ENCODE measurements at regions not wholly inside any gene's neighbourhood (a gene's known extent, or its start where the extent isn't known, plus 50 kb on each side); places are given as distances from the start of the nearest gene placed in this dataset.

DNA sequence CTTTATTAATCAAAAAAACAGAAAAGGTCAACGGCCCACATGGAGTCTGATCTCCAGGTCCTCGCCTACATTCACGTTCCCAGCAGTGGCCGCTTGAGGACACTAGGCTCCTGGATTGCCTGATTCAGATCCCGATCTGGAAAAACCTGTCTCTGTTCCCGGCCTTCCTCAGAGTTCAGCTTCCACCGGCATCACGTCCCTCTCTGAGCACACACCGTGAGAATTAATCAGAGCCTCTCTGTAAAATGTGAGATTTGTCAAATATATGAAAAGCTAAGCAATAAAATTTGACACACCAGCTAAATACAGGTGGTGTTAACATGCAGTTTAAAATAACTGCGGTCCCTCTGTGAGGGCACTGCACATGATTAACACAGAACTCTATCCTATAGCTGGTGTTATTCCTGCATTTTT is 122.8 kb upstream of the COL21A1 start (continued):
- TF ChIP-seq, protein P1, sequence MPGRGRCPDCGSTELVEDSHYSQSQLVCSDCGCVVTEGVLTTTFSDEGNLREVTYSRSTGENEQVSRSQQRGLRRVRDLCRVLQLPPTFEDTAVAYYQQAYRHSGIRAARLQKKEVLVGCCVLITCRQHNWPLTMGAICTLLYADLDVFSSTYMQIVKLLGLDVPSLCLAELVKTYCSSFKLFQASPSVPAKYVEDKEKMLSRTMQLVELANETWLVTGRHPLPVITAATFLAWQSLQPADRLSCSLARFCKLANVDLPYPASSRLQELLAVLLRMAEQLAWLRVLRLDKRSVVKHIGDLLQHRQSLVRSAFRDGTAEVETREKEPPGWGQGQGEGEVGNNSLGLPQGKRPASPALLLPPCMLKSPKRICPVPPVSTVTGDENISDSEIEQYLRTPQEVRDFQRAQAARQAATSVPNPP (CRISPR knock-in tag; IDR thresholded peaks at IDR 0.05) = no peak
- TF ChIP-seq, protein P2, sequence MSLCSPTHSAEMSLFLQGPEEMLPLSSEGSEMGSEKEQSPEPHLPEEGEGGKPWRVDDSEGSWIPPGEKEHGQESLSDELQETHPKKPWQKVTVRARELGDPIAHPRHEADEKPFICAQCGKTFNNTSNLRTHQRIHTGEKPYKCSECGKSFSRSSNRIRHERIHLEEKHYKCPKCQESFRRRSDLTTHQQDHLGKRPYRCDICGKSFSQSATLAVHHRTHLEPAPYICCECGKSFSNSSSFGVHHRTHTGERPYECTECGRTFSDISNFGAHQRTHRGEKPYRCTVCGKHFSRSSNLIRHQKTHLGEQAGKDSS (CRISPR knock-in tag; IDR thresholded peaks at IDR 0.05; ENCODE audit: borderline replicate concordance, low read depth) = no peak
- TF ChIP-seq, protein P3, sequence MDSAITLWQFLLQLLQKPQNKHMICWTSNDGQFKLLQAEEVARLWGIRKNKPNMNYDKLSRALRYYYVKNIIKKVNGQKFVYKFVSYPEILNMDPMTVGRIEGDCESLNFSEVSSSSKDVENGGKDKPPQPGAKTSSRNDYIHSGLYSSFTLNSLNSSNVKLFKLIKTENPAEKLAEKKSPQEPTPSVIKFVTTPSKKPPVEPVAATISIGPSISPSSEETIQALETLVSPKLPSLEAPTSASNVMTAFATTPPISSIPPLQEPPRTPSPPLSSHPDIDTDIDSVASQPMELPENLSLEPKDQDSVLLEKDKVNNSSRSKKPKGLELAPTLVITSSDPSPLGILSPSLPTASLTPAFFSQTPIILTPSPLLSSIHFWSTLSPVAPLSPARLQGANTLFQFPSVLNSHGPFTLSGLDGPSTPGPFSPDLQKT (CRISPR knock-in tag; IDR thresholded peaks at IDR 0.05; ENCODE audit: borderline replicate concordance) = no peak
- TF ChIP-seq, protein P4, sequence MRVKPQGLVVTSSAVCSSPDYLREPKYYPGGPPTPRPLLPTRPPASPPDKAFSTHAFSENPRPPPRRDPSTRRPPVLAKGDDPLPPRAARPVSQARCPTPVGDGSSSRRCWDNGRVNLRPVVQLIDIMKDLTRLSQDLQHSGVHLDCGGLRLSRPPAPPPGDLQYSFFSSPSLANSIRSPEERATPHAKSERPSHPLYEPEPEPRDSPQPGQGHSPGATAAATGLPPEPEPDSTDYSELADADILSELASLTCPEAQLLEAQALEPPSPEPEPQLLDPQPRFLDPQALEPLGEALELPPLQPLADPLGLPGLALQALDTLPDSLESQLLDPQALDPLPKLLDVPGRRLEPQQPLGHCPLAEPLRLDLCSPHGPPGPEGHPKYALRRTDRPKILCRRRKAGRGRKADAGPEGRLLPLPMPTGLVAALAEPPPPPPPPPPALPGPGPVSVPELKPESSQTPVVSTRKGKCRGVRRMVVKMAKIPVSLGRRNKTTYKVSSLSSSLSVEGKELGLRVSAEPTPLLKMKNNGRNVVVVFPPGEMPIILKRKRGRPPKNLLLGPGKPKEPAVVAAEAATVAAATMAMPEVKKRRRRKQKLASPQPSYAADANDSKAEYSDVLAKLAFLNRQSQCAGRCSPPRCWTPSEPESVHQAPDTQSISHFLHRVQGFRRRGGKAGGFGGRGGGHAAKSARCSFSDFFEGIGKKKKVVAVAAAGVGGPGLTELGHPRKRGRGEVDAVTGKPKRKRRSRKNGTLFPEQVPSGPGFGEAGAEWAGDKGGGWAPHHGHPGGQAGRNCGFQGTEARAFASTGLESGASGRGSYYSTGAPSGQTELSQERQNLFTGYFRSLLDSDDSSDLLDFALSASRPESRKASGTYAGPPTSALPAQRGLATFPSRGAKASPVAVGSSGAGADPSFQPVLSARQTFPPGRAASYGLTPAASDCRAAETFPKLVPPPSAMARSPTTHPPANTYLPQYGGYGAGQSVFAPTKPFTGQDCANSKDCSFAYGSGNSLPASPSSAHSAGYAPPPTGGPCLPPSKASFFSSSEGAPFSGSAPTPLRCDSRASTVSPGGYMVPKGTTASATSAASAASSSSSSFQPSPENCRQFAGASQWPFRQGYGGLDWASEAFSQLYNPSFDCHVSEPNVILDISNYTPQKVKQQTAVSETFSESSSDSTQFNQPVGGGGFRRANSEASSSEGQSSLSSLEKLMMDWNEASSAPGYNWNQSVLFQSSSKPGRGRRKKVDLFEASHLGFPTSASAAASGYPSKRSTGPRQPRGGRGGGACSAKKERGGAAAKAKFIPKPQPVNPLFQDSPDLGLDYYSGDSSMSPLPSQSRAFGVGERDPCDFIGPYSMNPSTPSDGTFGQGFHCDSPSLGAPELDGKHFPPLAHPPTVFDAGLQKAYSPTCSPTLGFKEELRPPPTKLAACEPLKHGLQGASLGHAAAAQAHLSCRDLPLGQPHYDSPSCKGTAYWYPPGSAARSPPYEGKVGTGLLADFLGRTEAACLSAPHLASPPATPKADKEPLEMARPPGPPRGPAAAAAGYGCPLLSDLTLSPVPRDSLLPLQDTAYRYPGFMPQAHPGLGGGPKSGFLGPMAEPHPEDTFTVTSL (CRISPR knock-in tag; IDR thresholded peaks at IDR 0.05; ENCODE audit: borderline replicate concordance) = peak; percentile 56; the same call in 1 of the 2 replicates
- TF ChIP-seq, protein P5, sequence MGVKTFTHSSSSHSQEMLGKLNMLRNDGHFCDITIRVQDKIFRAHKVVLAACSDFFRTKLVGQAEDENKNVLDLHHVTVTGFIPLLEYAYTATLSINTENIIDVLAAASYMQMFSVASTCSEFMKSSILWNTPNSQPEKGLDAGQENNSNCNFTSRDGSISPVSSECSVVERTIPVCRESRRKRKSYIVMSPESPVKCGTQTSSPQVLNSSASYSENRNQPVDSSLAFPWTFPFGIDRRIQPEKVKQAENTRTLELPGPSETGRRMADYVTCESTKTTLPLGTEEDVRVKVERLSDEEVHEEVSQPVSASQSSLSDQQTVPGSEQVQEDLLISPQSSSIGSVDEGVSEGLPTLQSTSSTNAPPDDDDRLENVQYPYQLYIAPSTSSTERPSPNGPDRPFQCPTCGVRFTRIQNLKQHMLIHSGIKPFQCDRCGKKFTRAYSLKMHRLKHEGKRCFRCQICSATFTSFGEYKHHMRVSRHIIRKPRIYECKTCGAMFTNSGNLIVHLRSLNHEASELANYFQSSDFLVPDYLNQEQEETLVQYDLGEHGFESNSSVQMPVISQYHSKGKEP (CRISPR knock-in tag; IDR thresholded peaks at IDR 0.05) = no peak
- TF ChIP-seq ZFP36 (IDR thresholded peaks at IDR 0.05; ENCODE audit: borderline replicate concordance, low read depth, low read length, partially characterized antibody) (no peak), SMC3 (IDR thresholded peaks at IDR 0.05; ENCODE audit: low read length) (peak; percentile 99), KMT2A (CRISPR knock-in tag; IDR thresholded peaks at IDR 0.05) (peak; percentile 62; the same call in 1 of the 2 replicates), SKI (IDR thresholded peaks at IDR 0.05; ENCODE audit: partially characterized antibody) (no peak), SOX5 (CRISPR knock-in tag; IDR thresholded peaks at IDR 0.05; ENCODE audit: borderline replicate concordance) (peak; percentile 53; the same call in 1 of the 2 replicates), MEIS2 (CRISPR knock-in tag; IDR thresholded peaks at IDR 0.05) (peak; percentile 57; the same call in 1 of the 2 replicates)
- TF ChIP-seq, protein P6, sequence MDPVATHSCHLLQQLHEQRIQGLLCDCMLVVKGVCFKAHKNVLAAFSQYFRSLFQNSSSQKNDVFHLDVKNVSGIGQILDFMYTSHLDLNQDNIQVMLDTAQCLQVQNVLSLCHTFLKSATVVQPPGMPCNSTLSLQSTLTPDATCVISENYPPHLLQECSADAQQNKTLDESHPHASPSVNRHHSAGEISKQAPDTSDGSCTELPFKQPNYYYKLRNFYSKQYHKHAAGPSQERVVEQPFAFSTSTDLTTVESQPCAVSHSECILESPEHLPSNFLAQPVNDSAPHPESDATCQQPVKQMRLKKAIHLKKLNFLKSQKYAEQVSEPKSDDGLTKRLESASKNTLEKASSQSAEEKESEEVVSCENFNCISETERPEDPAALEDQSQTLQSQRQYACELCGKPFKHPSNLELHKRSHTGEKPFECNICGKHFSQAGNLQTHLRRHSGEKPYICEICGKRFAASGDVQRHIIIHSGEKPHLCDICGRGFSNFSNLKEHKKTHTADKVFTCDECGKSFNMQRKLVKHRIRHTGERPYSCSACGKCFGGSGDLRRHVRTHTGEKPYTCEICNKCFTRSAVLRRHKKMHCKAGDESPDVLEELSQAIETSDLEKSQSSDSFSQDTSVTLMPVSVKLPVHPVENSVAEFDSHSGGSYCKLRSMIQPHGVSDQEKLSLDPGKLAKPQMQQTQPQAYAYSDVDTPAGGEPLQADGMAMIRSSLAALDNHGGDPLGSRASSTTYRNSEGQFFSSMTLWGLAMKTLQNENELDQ (CRISPR knock-in tag; IDR thresholded peaks at IDR 0.05; ENCODE audit: borderline replicate concordance) = no peak
- TF ChIP-seq, protein P7, sequence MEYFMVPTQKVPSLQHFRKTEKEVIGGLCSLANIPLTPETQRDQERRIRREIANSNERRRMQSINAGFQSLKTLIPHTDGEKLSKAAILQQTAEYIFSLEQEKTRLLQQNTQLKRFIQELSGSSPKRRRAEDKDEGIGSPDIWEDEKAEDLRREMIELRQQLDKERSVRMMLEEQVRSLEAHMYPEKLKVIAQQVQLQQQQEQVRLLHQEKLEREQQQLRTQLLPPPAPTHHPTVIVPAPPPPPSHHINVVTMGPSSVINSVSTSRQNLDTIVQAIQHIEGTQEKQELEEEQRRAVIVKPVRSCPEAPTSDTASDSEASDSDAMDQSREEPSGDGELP (IDR thresholded peaks at IDR 0.05; ENCODE audit: borderline replicate concordance, low read depth) = no peak
- TF ChIP-seq, protein P8, sequence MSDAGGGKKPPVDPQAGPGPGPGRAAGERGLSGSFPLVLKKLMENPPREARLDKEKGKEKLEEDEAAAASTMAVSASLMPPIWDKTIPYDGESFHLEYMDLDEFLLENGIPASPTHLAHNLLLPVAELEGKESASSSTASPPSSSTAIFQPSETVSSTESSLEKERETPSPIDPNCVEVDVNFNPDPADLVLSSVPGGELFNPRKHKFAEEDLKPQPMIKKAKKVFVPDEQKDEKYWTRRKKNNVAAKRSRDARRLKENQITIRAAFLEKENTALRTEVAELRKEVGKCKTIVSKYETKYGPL (CRISPR knock-in tag; IDR thresholded peaks at IDR 0.05) = no peak

All from HepG2 (cell line).